ENCODE measurements at regions not wholly inside any gene's neighbourhood (a gene's known extent, or its start where the extent isn't known, plus 50 kb on each side); places are given as distances from the start of the nearest gene placed in this dataset.

- TF ChIP-seq TFAP4 (CRISPR knock-in tag; IDR thresholded peaks at IDR 0.05; ENCODE audit: borderline replicate concordance) (no peak), ZNF280B (CRISPR knock-in tag; IDR thresholded peaks at IDR 0.05) (no peak), CHCHD3 (CRISPR knock-in tag; IDR thresholded peaks at IDR 0.05) (no peak), ZBTB7A (IDR thresholded peaks at IDR 0.05; ENCODE audit: borderline replicate concordance, control insufficient read depth, low read depth, low read length) (no peak), ZNF217 (CRISPR knock-in tag; IDR thresholded peaks at IDR 0.05) (no peak), ZNF143 (CRISPR knock-in tag; IDR thresholded peaks at IDR 0.05) (no peak), E2F8 (IDR thresholded peaks at IDR 0.05; ENCODE audit: low read depth, partially characterized antibody) (no peak), NCOR1 (IDR thresholded peaks at IDR 0.05) (0 out of 2 replicates have a peak, but pooled peaks have one; percentile 8), HDGF (IDR thresholded peaks at IDR 0.05) (no peak), TFE3 (CRISPR knock-in tag; IDR thresholded peaks at IDR 0.05) (no peak), NCOA2 (IDR thresholded peaks at IDR 0.05; ENCODE audit: partially characterized antibody in 2 of 2) (no peak), MEF2A (IDR thresholded peaks at IDR 0.05; ENCODE audit: control insufficient read depth, low read depth, low read length) (no peak), SOX6 (IDR thresholded peaks at IDR 0.05) (no peak), MYBL2 (IDR thresholded peaks at IDR 0.05; ENCODE audit: low read depth) (no peak), MYBL2 (CRISPR knock-in tag; IDR thresholded peaks at IDR 0.05; ENCODE audit: borderline replicate concordance) (no peak), HDAC3 (IDR thresholded peaks at IDR 0.05; ENCODE audit: borderline replicate concordance, partially characterized antibody) (no peak), NFRKB (IDR thresholded peaks at IDR 0.05; ENCODE audit: low read depth) (no peak), ZNF239 (CRISPR knock-in tag; IDR thresholded peaks at IDR 0.05) (no peak), ZNF740 (CRISPR knock-in tag; IDR thresholded peaks at IDR 0.05) (no peak), ZNF740 (tag; IDR thresholded peaks at IDR 0.05) (no peak)
Measured at GRCh38 chr2:207394812-207395534, 134.8 kb upstream of the CREB1 start (continued).

Measured in K562 (cell line).